Prostate gland (tissue), 2 donors: ENCODE measurements at regions not wholly inside any gene's neighbourhood (a gene's known extent, or its start where the extent isn't known, plus 50 kb on each side); places are given as distances from the start of the nearest gene placed in this dataset.

Source experiments
- CTCF ChIP-seq, 4 experiments: fragments of 200-600 bp in 2 of 4; fragments of 450-650 bp in 2 of 4; sonication (generic) in 2 of 4; IDR thresholded peaks; 1 replicate in 3 of 4; 2 replicates in 1 of 4; pipeline ENCODE4 v1.5.1; 2016 to 2019; ENCODE audit warnings: antibody characterized with exemption in 4 of 4, mild to moderate bottlenecking in 2 of 4, moderate library complexity in 2 of 4
- POLR2A ChIP-seq: fragments of 450-650 bp; IDR thresholded peaks from one replicate; pipeline ENCODE4 v1.6.1; 2016; ENCODE audit warnings: antibody characterized with exemption, mild to moderate bottlenecking
- POLR2AphosphoS5 ChIP-seq: sonication (generic); formaldehyde crosslinking; IDR thresholded peaks from one replicate; pipeline ENCODE4 v1.6.1; 2017; ENCODE audit warnings: antibody characterized with exemption

GRCh38 chr15:62643572-62643971, 399.0 kb upstream of the TPM1 start:
- no peak for TF ChIP-seq CTCF (IDR thresholded peaks at IDR 0.05)
- no peak for TF ChIP-seq POLR2A
- TF ChIP-seq POLR2AphosphoS5: no peak
